ENCODE measurements at regions not wholly inside any gene's neighbourhood (a gene's known extent, or its start where the extent isn't known, plus 50 kb on each side); places are given as distances from the start of the nearest gene placed in this dataset.
A peak's percentile ranks its signal among the peaks of the same experiment; 100 is the strongest.
"Not testable (repeated sequence)": the region's sequence is repeated elsewhere in the genome, so short reads cannot be mapped to it uniquely, and the experiment has no call there.

DNA sequence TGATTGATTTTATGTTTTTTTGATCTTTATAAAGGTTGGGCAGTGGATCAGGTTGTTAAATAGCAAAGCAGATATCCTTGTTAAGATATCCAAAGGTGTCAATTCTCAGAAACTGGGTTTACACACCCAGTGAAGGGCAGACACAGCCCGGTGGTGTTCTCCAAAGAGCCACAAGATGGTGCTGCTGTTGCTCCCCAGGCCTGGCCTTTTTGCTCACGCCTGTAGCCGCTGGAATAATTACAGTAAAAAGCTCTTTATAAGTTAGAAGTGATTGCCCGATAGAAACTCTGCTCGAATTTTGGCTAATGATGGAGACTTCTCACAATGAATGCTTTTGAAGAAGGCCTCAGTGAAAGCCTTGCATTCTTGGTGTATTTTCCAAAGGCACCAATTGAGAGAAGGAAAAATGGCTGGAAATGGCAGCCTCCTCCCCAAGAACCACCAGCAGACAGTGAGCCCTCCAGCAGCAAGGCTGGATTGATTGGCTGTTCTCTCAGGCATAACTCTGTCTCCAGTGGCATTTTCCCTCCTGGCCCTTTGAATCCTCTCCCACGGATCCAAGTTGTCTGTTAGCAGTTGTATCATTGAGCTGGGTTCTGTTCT is 120.5 kb upstream of the CHD6 start:
- peak; percentile 57 for DNase-seq (ENCODE audit: low read depth)
- H3K4me3 ChIP-seq (replicated peaks; ENCODE audit: low read depth, low read length) = no peak overlapping the region
- TF ChIP-seq CTCF (IDR thresholded peaks at IDR 0.05; ENCODE audit: low read length, missing control alignments) = peak; percentile 95

GRCh38 chr20:41735949-41736348 is 117.8 kb upstream of the CHD6 start:
- no peak overlapping the region for H3K4me3 ChIP-seq (replicated peaks; ENCODE audit: low read depth, low read length)
- TF ChIP-seq CTCF (IDR thresholded peaks at IDR 0.05; ENCODE audit: low read length, missing control alignments) = no peak
- DNase-seq (ENCODE audit: low read depth) = no peak

- H3K4me3 ChIP-seq (replicated peaks; ENCODE audit: low read depth, low read length) = no peak overlapping the region
- TF ChIP-seq CTCF (IDR thresholded peaks at IDR 0.05; ENCODE audit: low read length, missing control alignments) = peak; percentile 99
- peak; percentile 59 for DNase-seq (ENCODE audit: low read depth)
Observed at GRCh38 chr20:41734506-41734945, 116.3 kb upstream of the CHD6 start.

DNA sequence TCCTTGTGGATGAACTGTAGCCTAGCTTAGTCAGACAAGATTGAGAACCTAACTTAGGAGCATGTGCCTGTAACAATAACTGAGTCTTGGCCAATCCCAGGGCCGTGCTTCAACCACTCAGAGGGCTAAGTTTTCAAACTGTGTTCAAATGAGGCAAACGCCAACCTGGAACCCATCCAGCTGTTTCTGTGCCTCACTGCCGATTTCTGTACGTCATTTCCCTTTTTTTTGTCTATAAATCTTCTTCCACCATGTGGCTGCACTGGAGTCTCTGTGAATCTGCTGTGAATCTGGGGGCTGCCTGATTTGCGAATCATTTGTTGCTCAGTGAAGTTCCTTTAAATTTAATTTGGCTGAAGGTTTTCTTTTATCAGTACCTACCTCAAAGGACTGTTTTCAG is 115.0 kb upstream of the CHD6 start:
- DNase-seq (ENCODE audit: low read depth) = no peak
- no peak for TF ChIP-seq CTCF (IDR thresholded peaks at IDR 0.05; ENCODE audit: low read length, missing control alignments)
- no peak overlapping the region for H3K4me3 ChIP-seq (replicated peaks; ENCODE audit: low read depth, low read length)

DNA sequence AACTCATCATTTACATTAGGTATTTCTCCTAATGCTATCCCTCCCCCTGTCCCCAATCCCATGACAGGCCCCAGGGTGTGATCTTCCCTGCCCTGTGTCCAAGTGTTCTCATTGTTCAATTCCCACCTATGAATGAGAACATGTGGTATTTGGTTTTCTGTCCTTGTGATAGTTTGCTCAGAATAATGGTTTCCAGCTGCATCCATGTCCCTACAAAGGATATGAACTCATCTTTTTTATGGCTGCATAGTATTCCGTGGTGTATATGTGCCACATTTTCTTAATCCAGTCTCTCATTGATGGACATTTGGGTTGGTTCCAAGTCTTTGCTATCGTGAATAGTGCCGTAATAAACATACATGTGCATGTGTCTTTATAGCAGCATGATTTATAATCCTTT is 113.0 kb upstream of the CHD6 start:
- DNase-seq (ENCODE audit: low read depth); H3K4me3 ChIP-seq (replicated peaks; ENCODE audit: low read depth, low read length): not testable (repeated sequence)

- not testable (repeated sequence) for H3K4me3 ChIP-seq (replicated peaks; ENCODE audit: low read depth, low read length); DNase-seq (ENCODE audit: low read depth)
Observed at GRCh38 chr20:41727681-41728080, 109.5 kb upstream of the CHD6 start.

- H3K4me3 ChIP-seq (replicated peaks; ENCODE audit: low read depth, low read length) = no peak overlapping the region
- TF ChIP-seq CTCF (IDR thresholded peaks at IDR 0.05; ENCODE audit: low read length, missing control alignments) = no peak
Observed at GRCh38 chr20:41726727-41727126, 108.5 kb upstream of the CHD6 start.

GRCh38 chr20:41719151-41719550 is 101.0 kb upstream of the CHD6 start:
- no peak for DNase-seq (ENCODE audit: low read depth)
- H3K4me3 ChIP-seq (replicated peaks; ENCODE audit: low read depth, low read length) = no peak overlapping the region
- TF ChIP-seq CTCF (IDR thresholded peaks at IDR 0.05; ENCODE audit: low read length, missing control alignments) = no peak

More at GRCh38 chr20:41726727-41727126, 108.5 kb upstream of the CHD6 start:
- DNase-seq (ENCODE audit: low read depth) = no peak

Measured in fibroblast of pulmonary artery (primary cell).